Stomach (tissue), 8 donors: ENCODE measurements at regions not wholly inside any gene's neighbourhood (a gene's known extent, or its start where the extent isn't known, plus 50 kb on each side); places are given as distances from the start of the nearest gene placed in this dataset.

Source experiments
- DNase-seq, 2 donors: peaks; one replicate each; pipeline versions ENCODE4 v3.0.0 to v3.0.0-alpha.2; 2013 to 2019
- H3K27ac ChIP-seq, 5 donors: fragments of 200-600 bp in 4 of 5; sonication (generic) in 4 of 5; one replicate each; pipeline ENCODE4 v1.5.1; 2013 to 2019; ENCODE audit warnings: mild to moderate bottlenecking in 1 of 5, moderate library complexity in 1 of 5
- H3K27me3 ChIP-seq, 3 donors: fragments of 200-600 bp; sonication (generic); one replicate each; pipeline ENCODE4 v1.5.1; 2017 to 2019; ENCODE audit warnings: mixed run types in 1 of 3
- H3K36me3 ChIP-seq, 4 donors: fragments of 200-600 bp; sonication (generic); 1 replicate in 3 of 4; 2 replicates in 1 of 4; pipeline ENCODE4 v1.5.1; 2016 to 2019
- H3K4me1 ChIP-seq, 4 donors: fragments of 200-600 bp; sonication (generic); one replicate each; pipeline ENCODE4 v1.5.1; 2016 to 2019
- H3K4me3 ChIP-seq, 4 donors: fragments of 200-600 bp; sonication (generic) in 3 of 4; one replicate each; pipeline ENCODE4 v1.5.1; 2016 to 2019; ENCODE audit warnings: mild to moderate bottlenecking in 1 of 4
- H3K9me3 ChIP-seq, 4 donors: fragments of 200-600 bp; sonication (generic); one replicate each; pipeline ENCODE4 v1.5.1; 2016 to 2019
- CTCF ChIP-seq, 7 experiments: fragments of 450-650 bp in 4 of 7; fragments of 200-600 bp in 3 of 7; sonication (generic) in 3 of 7; IDR thresholded peaks; one replicate each; pipeline ENCODE4 v1.5.1; 2016 to 2019; ENCODE audit warnings: antibody characterized with exemption in 7 of 7, control low read depth in 2 of 7, mild to moderate bottlenecking in 1 of 7
- EP300 ChIP-seq: sonication (generic); formaldehyde crosslinking; IDR thresholded peaks from one replicate; pipeline ENCODE4 v1.6.1; 2017; ENCODE audit warnings: antibody characterized with exemption
- POLR2A ChIP-seq, 4 donors: fragments of 450-650 bp; IDR thresholded peaks; one replicate each; pipeline ENCODE4 v1.6.1; 2016; ENCODE audit warnings: antibody characterized with exemption in 4 of 4, control low read depth in 2 of 4, mild to moderate bottlenecking in 1 of 4, moderate library complexity in 1 of 4
- POLR2AphosphoS5 ChIP-seq, 3 donors: sonication (generic); formaldehyde crosslinking; IDR thresholded peaks; one replicate each; pipeline ENCODE4 v1.6.1; 2016; ENCODE audit warnings: antibody characterized with exemption in 3 of 3
- WGBS, 5 donors: extraction: QIAGEN DNeasy Blood & Tissue Kit in 3 of 5; methylation state at CpG; one replicate each; pipeline versions ENCODE4 v1.1.5 to v1.1.7; 2013 to 2018; 5-methylcytosine and 5-hydroxymethylcytosine counted together
- intact Hi-C: fragments of 100-400 bp; cut with DNase I; formaldehyde crosslinking; loops from one replicate; pipeline ENCODE4 v1.15.1; 2023; ENCODE audit warnings: low total_unique reads
- donor health status: healthy with polysubstance abuse.
- donor health status: Bipolar disorder and iron deficiency.
- donor health status: healthy.

GRCh38 chr7:119415682-119416081 lies 857.3 kb upstream of the KCND2 start:
- peaks cover 0 to 17% (median 9%) of the 10 kb centered on the region in 4 donors for H3K9me3 ChIP-seq
- no peak for DNase-seq
- no peaks in the 10 kb centered on the region for H3K27me3 ChIP-seq
- H3K4me1 ChIP-seq = no peaks in the 10 kb centered on the region
- WGBS, 5 donors = 69 to 76% (median 73%) methylated on average over 4 of the region's 4 CpGs
- no peak for TF ChIP-seq EP300
- TF ChIP-seq CTCF (IDR thresholded peaks at IDR 0.05) = no peak
- no peak for TF ChIP-seq POLR2AphosphoS5 (IDR thresholded peaks at IDR 0.05)
- no peak for TF ChIP-seq POLR2A (IDR thresholded peaks at IDR 0.05)
- no peak overlapping the region for H3K4me3 ChIP-seq
- no peak overlapping the region for H3K27ac ChIP-seq
- no peaks in the 10 kb centered on the region for H3K36me3 ChIP-seq
- intact Hi-C loops = no loop called here

- WGBS, 5 donors = 9 to 57% (median 36%) methylated on average over 1 of the region's 1 CpG
- H3K36me3 ChIP-seq = no peaks in the 10 kb centered on the region
- H3K4me3 ChIP-seq = no peak overlapping the region
- no peaks in the 10 kb centered on the region for H3K4me1 ChIP-seq
- no peaks in the 10 kb centered on the region for H3K27me3 ChIP-seq
- TF ChIP-seq EP300 (no peak), CTCF (IDR thresholded peaks at IDR 0.05) (no peak), POLR2A (IDR thresholded peaks at IDR 0.05) (no peak), POLR2AphosphoS5 (IDR thresholded peaks at IDR 0.05) (no peak)
- no peak for DNase-seq
- no peaks in the 10 kb centered on the region for H3K9me3 ChIP-seq
- no peak overlapping the region for H3K27ac ChIP-seq
- intact Hi-C loops = no loop called here
Observed at GRCh38 chr7:119421657-119422056, 851.3 kb upstream of the KCND2 start.

- H3K4me1 ChIP-seq = no peaks in the 10 kb centered on the region
- no peak overlapping the region for H3K4me3 ChIP-seq
- no peak overlapping the region for H3K27ac ChIP-seq
- no peaks in the 10 kb centered on the region for H3K27me3 ChIP-seq
- intact Hi-C loops = no loop called here
- DNase-seq = no peak
- 54 to 67% (median 64%) methylated on average over 2 of the region's 2 CpGs for WGBS, 5 donors
- TF ChIP-seq CTCF (IDR thresholded peaks at IDR 0.05) (no peak), EP300 (no peak), POLR2AphosphoS5 (IDR thresholded peaks at IDR 0.05) (no peak), POLR2A (IDR thresholded peaks at IDR 0.05) (no peak)
- H3K36me3 ChIP-seq = no peaks in the 10 kb centered on the region
- no peaks in the 10 kb centered on the region for H3K9me3 ChIP-seq
Observed at GRCh38 chr7:119436882-119437281, 836.1 kb upstream of the KCND2 start.

GRCh38 chr7:119438315-119438714 lies 834.7 kb upstream of the KCND2 start:
- Histone ChIP-seq H3K9me3 (no peaks in the 10 kb centered on the region), H3K27ac (no peak overlapping the region), H3K4me1 (no peaks in the 10 kb centered on the region), H3K27me3 (no peaks in the 10 kb centered on the region), H3K4me3 (no peak overlapping the region), H3K36me3 (no peaks in the 10 kb centered on the region)
- 8 to 12% (median 10%) methylated on average over 1 of the region's 1 CpG for WGBS, 5 donors
- DNase-seq = no peak
- intact Hi-C loops = no loop called here
- no peak for TF ChIP-seq EP300
- TF ChIP-seq POLR2A (IDR thresholded peaks at IDR 0.05) = no peak
- no peak for TF ChIP-seq CTCF (IDR thresholded peaks at IDR 0.05)
- no peak for TF ChIP-seq POLR2AphosphoS5 (IDR thresholded peaks at IDR 0.05)
